ENCODE measurements at regions not wholly inside any gene's neighbourhood (a gene's known extent, or its start where the extent isn't known, plus 50 kb on each side); places are given as distances from the start of the nearest gene placed in this dataset.

- Histone ChIP-seq H3K4me1 (no peaks in the 10 kb centered on the region), H3K9me3 (no peaks in the 10 kb centered on the region), H3K27me3 (no peaks in the 10 kb centered on the region), H3K27ac (no peak overlapping the region), H3K4me3 (no peak overlapping the region), H3K36me3 (no peaks in the 10 kb centered on the region)
- 86 to 90% methylated on average over 5 of the region's 5 CpGs for WGBS, 2 donors
- intact Hi-C loops (cut with DNase I) = no loop called here
- no peak for DNase-seq
- TF ChIP-seq POLR2A (IDR thresholded peaks at IDR 0.05) (no peak), CTCF (IDR thresholded peaks at IDR 0.05) (no peak), POLR2AphosphoS5 (IDR thresholded peaks at IDR 0.05) (no peak), EP300 (IDR thresholded peaks at IDR 0.05) (no peak)
Observed at GRCh38 chr13:68051910-68052309, 821.8 kb upstream of the PCDH9 start.

DNA sequence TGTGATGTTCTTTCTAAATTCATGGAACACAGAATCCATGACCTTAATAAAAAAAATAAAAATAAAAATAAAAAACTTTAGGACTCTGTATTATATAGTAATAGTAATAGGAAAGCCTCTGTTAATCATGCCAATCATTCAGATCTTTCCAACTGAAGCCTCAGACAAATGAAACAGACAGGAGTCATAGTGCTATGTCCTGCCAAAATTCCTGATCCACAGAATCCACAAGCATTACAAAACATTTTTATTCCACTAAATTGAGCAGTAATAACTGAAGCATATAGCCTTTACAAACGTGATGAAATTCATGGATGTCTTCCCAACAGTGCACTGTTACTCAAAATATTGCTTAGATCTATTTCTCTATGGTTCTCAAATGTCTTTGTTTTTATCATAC is 820.6 kb upstream of the PCDH9 start:
- no peak for DNase-seq
- H3K36me3 ChIP-seq = no peaks in the 10 kb centered on the region
- no peak overlapping the region for H3K4me3 ChIP-seq
- intact Hi-C loops (cut with DNase I) = no loop called here
- H3K9me3 ChIP-seq = no peaks in the 10 kb centered on the region
- H3K27ac ChIP-seq = no peak overlapping the region
- H3K4me1 ChIP-seq = no peaks in the 10 kb centered on the region
- no peaks in the 10 kb centered on the region for H3K27me3 ChIP-seq
- TF ChIP-seq CTCF (IDR thresholded peaks at IDR 0.05) (no peak), POLR2AphosphoS5 (IDR thresholded peaks at IDR 0.05) (no peak), EP300 (IDR thresholded peaks at IDR 0.05) (no peak), POLR2A (IDR thresholded peaks at IDR 0.05) (no peak)
- 42 to 65% methylated on average over 1 of the region's 1 CpG for WGBS, 2 donors

GRCh38 chr13:68048802-68049359 is 818.7 kb upstream of the PCDH9 start:
- no peak for DNase-seq
- Histone ChIP-seq H3K9me3 (no peaks in the 10 kb centered on the region), H3K4me3 (no peak overlapping the region), H3K27ac (no peak overlapping the region), H3K4me1 (no peaks in the 10 kb centered on the region), H3K27me3 (no peaks in the 10 kb centered on the region), H3K36me3 (no peaks in the 10 kb centered on the region)
- intact Hi-C loops (cut with DNase I) = no loop called here
- TF ChIP-seq CTCF (IDR thresholded peaks at IDR 0.05) (no peak), POLR2A (IDR thresholded peaks at IDR 0.05) (no peak), EP300 (IDR thresholded peaks at IDR 0.05) (no peak), POLR2AphosphoS5 (IDR thresholded peaks at IDR 0.05) (no peak)
- WGBS, 2 donors = 79 to 80% methylated on average over 3 of the region's 3 CpGs

- intact Hi-C loops (cut with DNase I) = no loop called here
- 69 to 73% methylated on average over 3 of the region's 3 CpGs for WGBS, 2 donors
- TF ChIP-seq POLR2AphosphoS5 (IDR thresholded peaks at IDR 0.05) = no peak
- no peak for TF ChIP-seq EP300 (IDR thresholded peaks at IDR 0.05)
- no peak for TF ChIP-seq POLR2A (IDR thresholded peaks at IDR 0.05)
- no peak for TF ChIP-seq CTCF (IDR thresholded peaks at IDR 0.05)
Observed at GRCh38 chr13:68047889-68048288, 817.8 kb upstream of the PCDH9 start.

GRCh38 chr13:68046903-68047302 is 816.8 kb upstream of the PCDH9 start:
- Histone ChIP-seq H3K9me3 (no peaks in the 10 kb centered on the region), H3K36me3 (no peaks in the 10 kb centered on the region), H3K27ac (no peak overlapping the region), H3K4me1 (no peaks in the 10 kb centered on the region), H3K4me3 (no peak overlapping the region), H3K27me3 (no peaks in the 10 kb centered on the region)
- 90 to 92% methylated on average over 2 of the region's 2 CpGs for WGBS, 2 donors
- intact Hi-C loops (cut with DNase I) = no loop called here
- no peak for TF ChIP-seq POLR2AphosphoS5 (IDR thresholded peaks at IDR 0.05)
- TF ChIP-seq CTCF (IDR thresholded peaks at IDR 0.05) = no peak
- no peak for TF ChIP-seq POLR2A (IDR thresholded peaks at IDR 0.05)
- no peak for TF ChIP-seq EP300 (IDR thresholded peaks at IDR 0.05)
- no peak for DNase-seq

More at GRCh38 chr13:68047889-68048288, 817.8 kb upstream of the PCDH9 start:
- Histone ChIP-seq H3K36me3 (no peaks in the 10 kb centered on the region), H3K9me3 (no peaks in the 10 kb centered on the region), H3K27me3 (no peaks in the 10 kb centered on the region), H3K4me3 (no peak overlapping the region), H3K4me1 (no peaks in the 10 kb centered on the region), H3K27ac (no peak overlapping the region)
- no peak for DNase-seq

Data from sigmoid colon (tissue), 6 donors.